SKM-1 treated with dmso at 0.1 percent for 144 hours (cell line): ENCODE measurements at regions not wholly inside any gene's neighbourhood (a gene's known extent, or its start where the extent isn't known, plus 50 kb on each side); places are given as distances from the start of the nearest gene placed in this dataset.

ENCODE experiments used
- DNase-seq: peaks from one replicate; lab custom pipeline; 2025; ENCODE audit not compliant: unreplicated experiment; lab: John Stamatoyannopoulos, UW

GRCh38 chr7:25789701-25790640 lies 362.0 kb upstream of the NFE2L3 start:
- no peak for DNase-seq

DNA sequence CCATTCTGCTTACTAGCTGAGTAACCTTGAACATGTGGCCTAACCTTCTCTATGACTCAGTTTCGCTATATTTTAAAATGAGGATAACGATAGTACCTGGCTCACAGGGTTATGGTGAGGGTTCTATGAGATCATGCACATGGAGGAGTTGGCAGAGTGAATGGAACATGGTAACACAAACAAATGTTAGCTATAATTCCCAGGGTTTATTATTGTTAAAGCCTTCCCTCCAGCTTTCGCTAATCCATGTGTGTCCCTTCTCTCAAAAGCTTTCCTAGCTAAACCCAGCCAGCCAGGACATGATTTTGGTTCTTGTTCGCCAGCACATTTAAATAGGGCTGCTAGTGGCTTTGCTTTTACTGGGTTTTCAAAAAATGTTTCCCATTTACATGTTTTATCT lies 361.0 kb upstream of the NFE2L3 start:
- no peak for DNase-seq

- no peak for DNase-seq
Measured at GRCh38 chr7:25792586-25792985, 359.4 kb upstream of the NFE2L3 start.

GRCh38 chr7:25795824-25796235 lies 356.2 kb upstream of the NFE2L3 start:
- no peak for DNase-seq

DNA sequence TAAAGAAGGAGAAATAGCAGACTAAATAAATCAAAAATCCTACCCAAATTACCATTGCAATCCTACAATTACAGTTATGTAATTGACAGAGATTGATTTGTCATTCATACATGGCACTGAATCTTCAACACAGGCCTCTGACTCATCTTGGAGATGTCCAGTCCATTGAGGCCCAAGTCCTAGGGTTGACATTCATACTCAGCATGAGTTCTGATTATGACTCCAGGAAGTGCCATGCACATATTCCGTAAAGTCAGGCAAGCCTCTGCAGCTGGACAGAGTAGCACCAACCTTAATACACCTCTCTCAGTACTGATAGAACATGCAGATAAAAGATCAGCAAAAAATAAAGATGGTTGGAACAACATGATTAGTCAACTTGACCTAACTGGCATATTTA lies 353.7 kb upstream of the NFE2L3 start:
- no peak for DNase-seq

DNA sequence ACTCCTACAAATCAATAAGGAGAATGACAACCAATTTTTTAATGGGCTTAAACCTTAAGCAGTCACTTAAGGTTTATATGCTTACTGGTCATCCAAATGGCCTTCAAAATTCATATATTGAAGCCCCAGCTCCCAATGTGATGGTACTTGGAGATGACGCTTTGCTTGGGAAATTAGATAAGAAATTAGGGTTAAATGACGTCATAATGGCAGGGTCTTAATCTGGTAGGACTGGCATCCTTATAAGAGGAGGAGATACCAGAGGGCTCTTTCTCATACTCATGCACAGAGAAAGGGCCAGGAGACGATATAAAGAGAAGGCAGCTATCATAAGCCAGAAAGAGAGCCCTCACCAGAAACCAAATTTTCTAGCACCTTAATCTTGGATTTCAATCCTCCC lies 350.8 kb upstream of the NFE2L3 start:
- DNase-seq = no peak

GRCh38 chr7:25802057-25802456 lies 349.9 kb upstream of the NFE2L3 start:
- no peak for DNase-seq

DNA sequence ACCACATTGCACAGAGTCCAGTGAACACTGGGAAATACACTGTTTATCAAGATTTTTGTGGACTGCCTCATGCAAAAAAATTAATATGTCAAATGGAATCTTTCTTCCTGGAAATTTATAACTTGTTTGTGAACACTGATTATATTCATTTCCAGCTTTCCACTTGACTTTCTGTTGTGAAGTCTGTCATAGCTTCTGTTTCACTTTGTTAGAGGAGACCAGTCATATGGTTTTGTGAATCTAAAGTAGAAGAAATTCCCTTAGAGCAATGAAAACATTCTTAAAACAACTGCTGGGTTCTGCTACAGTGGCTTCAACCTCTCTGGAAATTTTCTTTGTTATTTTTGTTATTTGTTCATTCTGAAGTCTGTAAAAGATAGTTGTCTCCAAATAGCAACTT lies 349.5 kb upstream of the NFE2L3 start:
- no peak for DNase-seq

DNA sequence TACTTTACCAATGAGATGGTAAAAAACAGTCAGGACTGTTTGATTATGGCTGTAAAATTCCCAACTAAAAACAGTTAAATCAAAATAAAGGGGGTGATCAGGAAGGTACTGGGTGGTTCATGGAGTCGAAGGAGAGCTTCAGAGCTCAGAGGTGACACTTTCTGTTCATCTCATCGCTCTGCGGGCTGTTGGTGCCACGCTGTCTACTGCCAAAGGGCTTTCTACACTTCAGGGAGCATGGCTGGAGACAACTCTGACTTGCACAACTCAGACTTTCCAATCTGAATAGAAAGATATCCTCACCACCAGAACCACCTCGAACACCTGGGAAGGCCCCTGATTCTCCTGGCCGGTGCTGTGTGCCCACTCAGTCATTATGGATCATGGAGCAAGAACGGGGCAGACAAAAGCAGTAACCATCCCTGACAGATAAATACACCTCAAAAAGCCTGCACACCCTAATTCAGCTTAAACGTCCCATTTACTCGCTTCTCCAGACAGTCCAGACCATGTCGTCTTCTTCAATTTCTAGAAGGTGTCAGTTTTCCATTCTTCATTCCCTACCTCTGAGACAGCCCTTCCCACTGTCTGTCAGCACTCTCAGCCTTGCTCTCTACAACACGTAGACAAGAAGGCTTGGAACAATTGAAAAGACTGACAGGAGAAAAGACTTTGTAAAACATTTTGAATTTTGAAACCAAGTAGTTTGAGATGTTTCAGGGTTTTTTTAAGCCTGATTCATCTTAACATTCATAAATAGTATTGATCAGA lies 348.7 kb upstream of the NFE2L3 start:
- no peak for DNase-seq

GRCh38 chr7:25804154-25804553 lies 347.8 kb upstream of the NFE2L3 start:
- no peak for DNase-seq

DNA sequence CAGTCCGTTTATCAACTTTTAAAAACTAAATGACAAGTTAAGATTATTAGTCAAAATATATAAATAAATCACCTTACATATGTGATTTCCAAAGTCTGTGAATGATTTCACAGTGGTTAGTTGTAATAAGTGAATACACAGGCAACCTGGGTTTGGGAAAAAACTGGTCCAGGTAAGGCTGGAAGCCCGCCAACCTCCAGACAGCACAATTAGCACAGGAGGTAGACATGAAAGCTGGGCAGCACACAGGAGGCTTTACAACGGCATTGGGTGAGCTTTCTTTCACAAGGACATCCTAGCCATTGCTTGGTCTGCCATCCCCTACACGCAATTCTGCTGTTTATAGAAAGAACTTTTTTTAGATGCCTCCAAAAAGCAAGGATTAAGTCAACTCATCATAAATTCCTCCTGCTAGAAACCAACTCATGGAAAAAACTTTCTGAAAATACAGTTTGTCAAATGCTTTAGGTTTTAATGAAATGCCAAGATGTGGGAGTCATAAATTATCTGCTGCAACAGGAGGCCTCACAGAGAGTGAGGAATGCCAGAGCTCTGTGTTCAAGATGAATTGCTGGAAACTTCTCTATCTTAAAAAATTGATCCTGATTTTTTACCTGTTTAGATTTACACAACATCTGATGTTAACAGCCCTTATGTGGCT lies 346.8 kb upstream of the NFE2L3 start:
- no peak for DNase-seq

- DNase-seq = no peak
Measured at GRCh38 chr7:25807086-25807611, 344.8 kb upstream of the NFE2L3 start.

DNA sequence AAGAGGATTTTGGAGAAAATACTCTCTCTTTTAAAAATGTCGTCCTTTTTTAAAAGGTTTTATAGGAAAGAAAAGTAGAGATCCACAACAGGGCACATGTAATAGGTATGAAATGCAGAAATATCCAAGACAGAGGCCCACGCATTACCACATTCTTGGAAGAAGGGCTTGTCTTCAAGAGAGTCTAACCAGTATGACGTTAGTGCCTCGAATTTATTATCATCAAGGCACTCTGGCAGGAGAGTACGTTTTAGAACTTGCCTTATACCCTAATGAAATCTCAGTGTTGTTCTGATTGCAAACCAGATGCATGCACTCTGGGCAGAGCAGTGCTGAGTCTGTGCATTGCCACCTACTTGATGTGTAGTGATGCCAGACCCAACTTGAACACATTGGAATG lies 342.6 kb upstream of the NFE2L3 start:
- no peak for DNase-seq

- no peak for DNase-seq
Measured at GRCh38 chr7:25812086-25812850, 339.7 kb upstream of the NFE2L3 start.

DNA sequence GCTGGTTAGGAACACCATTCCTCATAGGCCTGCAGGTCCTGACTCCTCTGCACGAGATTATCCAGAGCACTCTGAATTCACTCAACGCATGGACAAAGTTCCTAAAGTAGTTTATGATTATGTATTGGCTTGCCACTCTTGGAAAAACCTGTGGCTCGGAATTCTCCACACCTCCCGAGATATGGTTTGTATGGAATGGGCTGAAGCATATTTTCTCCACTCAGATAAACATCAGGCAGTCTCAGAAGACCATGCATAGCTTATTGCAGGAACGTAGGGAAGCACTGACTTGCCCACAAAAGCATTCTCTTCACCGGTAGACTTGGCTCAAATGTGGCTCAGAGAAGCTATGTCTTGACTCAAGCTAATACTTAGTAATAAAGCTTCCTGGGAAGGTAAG lies 338.6 kb upstream of the NFE2L3 start:
- no peak for DNase-seq

DNA sequence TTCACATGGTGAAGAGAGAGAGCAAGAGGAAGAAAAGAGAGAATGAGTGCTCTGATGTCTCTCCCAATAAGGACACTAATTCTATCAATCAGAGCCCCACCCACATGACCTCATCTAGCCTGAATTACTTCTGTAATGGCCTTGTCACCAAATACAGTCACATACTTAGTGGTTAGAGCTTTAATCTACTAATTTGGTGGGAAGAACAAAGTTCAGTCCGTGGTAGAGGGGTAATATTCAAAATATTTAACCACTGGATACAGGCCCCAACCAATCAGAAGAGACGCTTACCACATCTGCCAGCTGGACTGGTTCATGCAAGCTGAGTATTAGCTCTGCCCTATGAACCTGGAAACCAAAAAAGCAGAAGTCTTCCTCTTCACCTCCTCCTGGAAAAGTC lies 336.3 kb upstream of the NFE2L3 start:
- no peak for DNase-seq

DNA sequence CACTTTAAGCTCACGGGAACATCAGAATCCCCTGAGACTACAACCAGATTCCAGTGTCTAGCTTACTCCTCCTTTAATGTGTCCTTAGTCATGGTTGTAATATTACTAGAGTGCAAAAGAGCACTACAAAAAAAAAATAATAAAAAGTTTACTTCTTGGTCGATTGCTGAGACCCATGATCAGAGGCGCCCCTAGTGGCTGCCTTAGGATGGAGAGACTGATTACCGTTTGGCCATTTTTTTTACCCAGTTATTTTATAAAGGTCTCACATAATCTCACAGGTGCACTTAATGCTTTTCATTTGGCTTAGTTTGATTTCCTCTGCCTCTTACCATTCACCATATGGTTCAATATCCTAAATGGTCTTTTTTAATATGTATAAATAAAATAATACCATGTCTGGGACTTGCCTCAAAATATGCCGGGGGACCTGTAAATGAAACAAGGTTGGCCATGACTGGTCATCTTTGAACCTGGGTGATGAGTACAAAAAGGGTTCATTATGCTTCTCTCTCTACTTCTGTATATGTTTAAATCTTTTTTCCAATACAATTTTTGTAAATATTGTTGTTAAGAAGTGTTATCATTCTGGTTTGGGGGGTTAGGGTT lies 331.5 kb upstream of the NFE2L3 start:
- DNase-seq = no peak

DNA sequence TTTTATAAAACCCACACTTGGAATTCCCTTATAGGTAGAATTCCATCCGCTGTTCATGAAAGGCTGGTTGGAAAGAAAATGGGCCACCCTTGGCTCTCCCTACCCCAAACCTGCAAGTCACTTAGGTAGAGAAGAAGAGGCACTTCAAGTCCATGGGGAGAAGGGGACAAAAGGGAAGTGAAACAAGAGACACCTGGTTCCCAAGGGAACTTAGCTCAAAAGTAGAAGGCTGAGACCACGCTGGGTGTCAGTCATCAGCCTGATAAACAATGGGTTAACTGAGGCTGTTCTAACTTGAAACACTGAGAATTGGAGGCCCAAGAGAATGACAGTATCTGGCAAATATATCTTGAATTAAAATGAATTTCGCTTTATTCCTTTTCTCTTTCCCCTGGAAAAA lies 330.8 kb upstream of the NFE2L3 start:
- DNase-seq = no peak

- no peak for DNase-seq
Measured at GRCh38 chr7:25822823-25823222, 329.2 kb upstream of the NFE2L3 start.

- no peak for DNase-seq
Measured at GRCh38 chr7:25823571-25823970, 328.4 kb upstream of the NFE2L3 start.
